Brain microvascular endothelial cell (primary cell): ENCODE measurements at regions not wholly inside any gene's neighbourhood (a gene's known extent, or its start where the extent isn't known, plus 50 kb on each side); places are given as distances from the start of the nearest gene placed in this dataset.

Experiments used
- DNase-seq: peaks from one replicate; pipeline ENCODE4 v3.0.0-alpha.2; 2020
- H3K27ac ChIP-seq: fragments of 250-450 bp; sonication (Bioruptor Pico); 2 replicates; pipeline ENCODE4 v1.5.1; 2020; ENCODE audit warnings: mild to moderate bottlenecking, moderate library complexity
- H3K27me3 ChIP-seq: fragments of 250-450 bp; sonication (Bioruptor Pico); replicated peaks from 2 replicates; pipeline ENCODE4 v1.5.1; 2020; ENCODE audit warnings: mild to moderate bottlenecking
- H3K36me3 ChIP-seq: fragments of 250-450 bp; sonication (Bioruptor Pico); replicated peaks from 2 replicates; pipeline ENCODE4 v1.5.1; 2020; ENCODE audit warnings: mild to moderate bottlenecking
- H3K4me3 ChIP-seq: 2 replicates; pipeline ENCODE4 v1.5.1; 2011; ENCODE audit warnings: low read depth, mild to moderate bottlenecking, control low read depth, low read length, moderate library complexity
- CTCF ChIP-seq: IDR thresholded peaks from 2 replicates; pipeline ENCODE4 v1.5.1; 2011; ENCODE audit warnings: low read depth, mild to moderate bottlenecking, moderate library complexity, low read length, control low read depth, inconsistent platforms; ENCODE audit errors: missing control alignments
- in situ Hi-C: cut with HindIII; loops from 2 replicates; pipeline ENCODE4 v1.10.0; 2017; ENCODE audit warnings: low sequenced_read_pairs, low pct_ligation_motif_present

- Histone ChIP-seq H3K4me3 (no peak overlapping the region), H3K27ac (peak overlapping the region; percentile 82), H3K27me3 (no peaks in the 10 kb centered on the region), H3K36me3 (no peaks in the 10 kb centered on the region)
- in situ Hi-C loops = no loop called here
- DNase-seq = no peak
- TF ChIP-seq CTCF = no peak
These were observed 115.5 kb upstream of the RAB27B start for GRCh38 chr18:54712758-54713157.

GRCh38 chr18:54713386-54713785 lies 114.9 kb upstream of the RAB27B start:
- DNase-seq = no peak
- H3K27ac ChIP-seq = no peak overlapping the region
- no peak for TF ChIP-seq CTCF
- no peak overlapping the region for H3K4me3 ChIP-seq
- in situ Hi-C loops = no loop called here
- no peaks in the 10 kb centered on the region for H3K36me3 ChIP-seq
- no peaks in the 10 kb centered on the region for H3K27me3 ChIP-seq

- no peak for TF ChIP-seq CTCF
- in situ Hi-C loops = no loop called here
- no peak overlapping the region for H3K4me3 ChIP-seq
- H3K27me3 ChIP-seq = no peaks in the 10 kb centered on the region
- no peak overlapping the region for H3K27ac ChIP-seq
- H3K36me3 ChIP-seq = no peaks in the 10 kb centered on the region
- no peak for DNase-seq
These were observed 113.4 kb upstream of the RAB27B start for GRCh38 chr18:54714851-54715250.

- DNase-seq = no peak
- in situ Hi-C loops = no loop called here
- no peak for TF ChIP-seq CTCF
- Histone ChIP-seq H3K4me3 (no peak overlapping the region), H3K36me3 (no peaks in the 10 kb centered on the region), H3K27ac (no peak overlapping the region), H3K27me3 (no peaks in the 10 kb centered on the region)
These were observed 111.7 kb upstream of the RAB27B start for GRCh38 chr18:54716586-54716985.

- in situ Hi-C loops = no loop called here
- TF ChIP-seq CTCF = no peak
- no peaks in the 10 kb centered on the region for H3K36me3 ChIP-seq
- H3K27me3 ChIP-seq = no peaks in the 10 kb centered on the region
- H3K4me3 ChIP-seq = peak overlapping the region; percentile 50
- no peak overlapping the region for H3K27ac ChIP-seq
- no peak for DNase-seq
These were observed 110.4 kb upstream of the RAB27B start for GRCh38 chr18:54717673-54718407.

GRCh38 chr18:54718408-54718773 lies 109.9 kb upstream of the RAB27B start:
- Histone ChIP-seq H3K4me3 (peak overlapping the region; percentile 50), H3K27ac (no peak overlapping the region), H3K27me3 (no peaks in the 10 kb centered on the region), H3K36me3 (no peaks in the 10 kb centered on the region)
- DNase-seq = no peak
- in situ Hi-C loops = no loop called here
- TF ChIP-seq CTCF = no peak
